GM12878 (cell line): ENCODE measurements at regions not wholly inside any gene's neighbourhood (a gene's known extent, or its start where the extent isn't known, plus 50 kb on each side); places are given as distances from the start of the nearest gene placed in this dataset.

Experiments
- ATAC-seq: fragments of 200-7000 bp; cut with Tn5 transposase; 3 replicates; pipeline ENCODE4 v1.9.1; 2020; ENCODE audit warnings: mild to moderate bottlenecking, moderate library complexity
- BruUV-seq: library from RNA; stranded (reverse); fragments of 400-500 nt; replicated peaks from 2 replicates; lab custom pipeline; 2021; lab: Mats Ljungman, UMichigan
- CTCF ChIA-PET: fragments of 300-600 bp; sonication (Branson Sonifier 250); formaldehyde crosslinking; extraction: SDS; loops from one replicate; lab custom pipeline; 2021; ENCODE audit warnings: inconsistent platforms; lab: Yijun Ruan, JAX
- POLR2A ChIA-PET: fragments of 350-600 bp; formaldehyde crosslinking; extraction: SDS; loops from one replicate; lab custom pipeline; 2021; ENCODE audit warnings: inconsistent platforms; lab: Charles Lee
- RAD21 ChIA-PET: fragments of 300-600 bp; sonication (Branson Sonifier 250); formaldehyde crosslinking; loops from one replicate; lab custom pipeline; 2023; ENCODE audit warnings: antibody characterized with exemption; ENCODE audit not compliant: unreplicated experiment; lab: Charles Lee
- SMC1A ChIA-PET: fragments of 300-600 bp; sonication (Branson Sonifier 250); formaldehyde crosslinking; loops from one replicate; lab custom pipeline; 2023; ENCODE audit not compliant: unreplicated experiment, uncharacterized antibody; lab: Charles Lee
- DNase-seq: peaks from one replicate; pipeline ENCODE4 v3.0.0-alpha.2; 2011; ENCODE audit warnings: low read depth, low spot score
- FAIRE-seq: peaks from 3 replicates; lab custom pipeline; 2011; peaks lifted over from hg19 to GRCh38; lab: Jason Lieb, UNC
- H2AFZ ChIP-seq: 2 replicates; pipeline ENCODE4 v1.6.0; 2011; ENCODE audit warnings: low read depth, low read length, control low read depth; ENCODE audit not compliant: control insufficient read depth
- H3K27ac ChIP-seq: 2 replicates; pipeline ENCODE4 v1.5.1; 2011; ENCODE audit warnings: control low read depth; ENCODE audit not compliant: control insufficient read depth, insufficient read depth
- H3K27me3 ChIP-seq, 2 experiments: replicated peaks in 1 of 2; 2 replicates each; pipeline versions ENCODE4 v1.6.0 to v1.6.1; 2011; ENCODE audit warnings: low read length in 1 of 2; ENCODE audit not compliant: control insufficient read depth in 2 of 2, insufficient read depth in 2 of 2
- H3K36me3 ChIP-seq, 2 experiments: 2 replicates each; pipeline ENCODE4 v1.5.1; 2011; ENCODE audit warnings: low read length in 1 of 2; ENCODE audit not compliant: control insufficient read depth in 2 of 2, insufficient read depth in 2 of 2
- H3K4me1 ChIP-seq: 2 replicates; pipeline ENCODE4 v1.6.1; 2011; ENCODE audit warnings: mild to moderate bottlenecking, low read length, moderate library complexity, mixed read lengths; ENCODE audit not compliant: control insufficient read depth, insufficient read depth
- H3K4me2 ChIP-seq: 2 replicates; pipeline ENCODE4 v1.6.0; 2011; ENCODE audit warnings: control low read depth; ENCODE audit not compliant: control insufficient read depth, insufficient read depth
- H3K4me3 ChIP-seq: fragments of 200-600 bp; sonication (generic); 2 replicates; pipeline ENCODE4 v1.5.1; 2016
- H3K79me2 ChIP-seq: 2 replicates; pipeline ENCODE4 v1.6.0; 2011; ENCODE audit warnings: low read length; ENCODE audit not compliant: control insufficient read depth, insufficient read depth
- H3K9ac ChIP-seq: 2 replicates; pipeline ENCODE4 v1.8.0; 2011; ENCODE audit warnings: low read length, control low read depth, mixed read lengths; ENCODE audit not compliant: control insufficient read depth, insufficient read depth
- H3K9me3 ChIP-seq: replicated peaks from 3 replicates; pipeline ENCODE4 v1.5.1; 2011; ENCODE audit warnings: mild to moderate bottlenecking, low read length; ENCODE audit not compliant: control insufficient read depth, insufficient read depth
- H4K20me1 ChIP-seq: 2 replicates; pipeline ENCODE4 v1.6.0; 2011; ENCODE audit not compliant: control insufficient read depth, insufficient read depth
- BHLHE40 ChIP-seq, 2 experiments: fragments of 450-650 bp in 1 of 2; IDR thresholded peaks; 2 replicates each; pipeline ENCODE4 v1.6.1; 2011 to 2017; ENCODE audit warnings: low read depth in 2 of 2, borderline replicate concordance in 1 of 2, improper control_type of control experiment in 1 of 2, low read length in 1 of 2, mild to moderate bottlenecking in 1 of 2
- FOS ChIP-seq: IDR thresholded peaks from 3 replicates; pipeline ENCODE4 v1.6.1; 2011; ENCODE audit warnings: borderline replicate concordance; ENCODE audit not compliant: insufficient read length; ENCODE audit errors: extremely low read depth
- FOXK2 ChIP-seq: fragments of 450-650 bp; IDR thresholded peaks from 2 replicates; pipeline ENCODE4 v1.6.1; 2017; ENCODE audit warnings: mild to moderate bottlenecking, moderate library complexity
- HCFC1 ChIP-seq: fragments of 150-350 bp; IDR thresholded peaks from 2 replicates; pipeline ENCODE4 v1.6.1; 2014; ENCODE audit warnings: low read length
- JUNB ChIP-seq: IDR thresholded peaks from 2 replicates; pipeline ENCODE4 v1.6.1; 2016; ENCODE audit warnings: antibody characterized with exemption, mild to moderate bottlenecking
- JUND ChIP-seq: IDR thresholded peaks from 2 replicates; pipeline ENCODE4 v1.6.1; 2012; ENCODE audit warnings: low read depth, mild to moderate bottlenecking, low read length, improper control_type of control experiment, moderate library complexity
- KDM1A ChIP-seq: fragments of 200-600 bp; sonication (generic); IDR thresholded peaks from 2 replicates; pipeline ENCODE4 v1.6.1; 2016; ENCODE audit warnings: borderline replicate concordance
- SMC3 ChIP-seq: IDR thresholded peaks from 2 replicates; pipeline ENCODE4 v1.6.1; 2011; ENCODE audit warnings: low read length, improper control_type of control experiment, borderline replicate concordance
- ZBTB40 ChIP-seq: fragments of 450-650 bp; IDR thresholded peaks from 2 replicates; pipeline ENCODE4 v1.6.1; 2016; ENCODE audit warnings: mild to moderate bottlenecking, moderate library complexity, borderline replicate concordance
- ZNF24 ChIP-seq: fragments of 450-650 bp; IDR thresholded peaks from 2 replicates; pipeline ENCODE4 v1.6.1; 2017; ENCODE audit warnings: antibody characterized with exemption, mild to moderate bottlenecking
- ZSCAN29 ChIP-seq: fragments of 450-650 bp; IDR thresholded peaks from 2 replicates; pipeline ENCODE4 v1.6.1; 2017; ENCODE audit warnings: mild to moderate bottlenecking, moderate library complexity
- WGBS: methylation state at CpG from one replicate; pipeline ENCODE4 v1.1.6; 2016; ENCODE audit warnings: low lambda C conversion rate; ENCODE audit not compliant: insufficient replicate concordance, insufficient coverage; ENCODE audit errors: missing lambda C conversion rate; 5-methylcytosine and 5-hydroxymethylcytosine counted together
- in situ Hi-C: fragments of 300-500 bp; cut with MboI; formaldehyde crosslinking; loops from 9 replicates; pipeline ENCODE4 v1.14.3; 2018; ENCODE audit warnings: mixed read lengths
- intact Hi-C: fragments of 100-400 bp; cut with micrococcal nuclease; formaldehyde crosslinking; loops from one replicate; pipeline ENCODE4 v1.14.2; 2022; ENCODE audit not compliant: unreplicated experiment

- no peak overlapping the region for H3K9ac ChIP-seq
- no peaks in the 10 kb centered on the region for H3K79me2 ChIP-seq
- 0 out of 2 replicates have a peak overlapping the region, but pooled peaks have one; percentile 28 for H3K4me3 ChIP-seq
- POLR2A ChIA-PET, result no interaction called here
- peak overlapping the region; percentile 17; the same call in 1 of the 2 replicates for H3K4me2 ChIP-seq
- H3K27ac ChIP-seq, result no peak overlapping the region
- CTCF ChIA-PET, result no interaction called here
- H3K4me1 ChIP-seq, result no peaks in the 10 kb centered on the region
- no peak for TF ChIP-seq FOXK2
- TF ChIP-seq HCFC1, result no peak
- no peak for TF ChIP-seq JUND
- no peak for TF ChIP-seq ZNF24
- no peak for TF ChIP-seq ZBTB40
- no peak for TF ChIP-seq JUNB
- no peak for TF ChIP-seq FOS
- TF ChIP-seq SMC3, result no peak
- no peak for TF ChIP-seq KDM1A
- no peak for TF ChIP-seq ZSCAN29
- TF ChIP-seq BHLHE40 (IDR thresholded peaks at IDR 0.05; ENCODE audit: borderline replicate concordance in 1 of 2, low read depth in 2 of 2, low read length in 1 of 2), result no peak
- TF ChIP-seq, all 136 proteins: peak for 0
- FAIRE-seq (no peak), ATAC-seq (peak; percentile 49), DNase-seq (no peak)
- Histone ChIP-seq H3K36me3 (no peaks in the 10 kb centered on the region), H4K20me1 (no peaks in the 10 kb centered on the region), H3K27me3 (no peaks in the 10 kb centered on the region), H3K9me3 (no peaks in the 10 kb centered on the region; the same call in 2 of the 3 replicates), H2AFZ (no peak overlapping the region)
- intact Hi-C loops, result no loop called here
- BruUV-seq, result no TSS peak
- ChIA-PET SMC1A (interaction anchor here (0.7 kb wide), 1 partner anchor 102 kb away, joined by 3 read pairs; no protein-coding TSS in a partner anchor), RAD21 (no interaction called here)
- WGBS, result 53% methylated on average over 13 of the region's 13 CpGs
- in situ Hi-C loops, result no loop called here
Measured at GRCh38 chr6:28597924-28598722, 72.4 kb downstream of the GPX5 start.
